ENCODE measurements at regions not wholly inside any gene's neighbourhood (a gene's known extent, or its start where the extent isn't known, plus 50 kb on each side); places are given as distances from the start of the nearest gene placed in this dataset.

DNA sequence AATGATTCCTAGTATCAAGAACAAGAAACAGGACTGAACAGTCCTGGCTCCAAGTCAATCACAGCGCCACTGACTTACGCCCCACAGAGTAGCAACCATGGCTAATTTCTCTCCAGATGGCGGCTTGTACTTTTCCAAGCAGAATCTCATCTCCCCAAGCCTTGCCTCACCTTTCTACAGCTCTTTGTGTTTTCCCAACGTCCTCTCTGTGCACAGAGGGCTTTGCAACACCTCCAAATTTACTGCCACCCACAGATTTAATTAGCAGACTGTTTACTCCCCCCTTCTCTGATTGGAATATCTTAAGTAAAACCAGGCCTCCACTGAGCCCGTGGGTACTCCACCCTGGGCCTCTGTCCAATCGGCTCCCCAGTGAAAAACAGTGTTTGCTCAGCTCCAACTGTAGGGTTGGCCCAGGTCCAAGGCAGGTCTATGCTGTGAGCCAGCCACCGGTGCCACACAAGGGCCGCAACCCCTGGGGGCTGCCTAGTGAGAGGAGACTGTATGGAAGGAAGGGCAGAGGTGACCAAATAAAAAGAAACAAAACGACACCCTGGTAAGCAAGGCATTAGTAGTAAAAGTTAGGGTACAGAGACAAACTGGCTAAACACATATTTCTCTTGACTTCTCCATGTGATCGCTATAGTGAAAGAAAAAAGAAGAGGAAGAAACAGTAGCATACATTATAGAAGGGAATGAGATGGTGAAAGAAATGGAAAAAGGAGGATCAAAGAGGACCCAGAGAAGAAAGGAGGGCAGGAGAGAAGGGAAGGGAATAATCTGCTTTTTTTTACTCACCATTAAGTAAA, 128.4 kb upstream of the SOD1 start (continued):
- TF ChIP-seq EWSR1 (IDR thresholded peaks at IDR 0.05; ENCODE audit: borderline replicate concordance, low read depth, partially characterized antibody) = no peak

DNA sequence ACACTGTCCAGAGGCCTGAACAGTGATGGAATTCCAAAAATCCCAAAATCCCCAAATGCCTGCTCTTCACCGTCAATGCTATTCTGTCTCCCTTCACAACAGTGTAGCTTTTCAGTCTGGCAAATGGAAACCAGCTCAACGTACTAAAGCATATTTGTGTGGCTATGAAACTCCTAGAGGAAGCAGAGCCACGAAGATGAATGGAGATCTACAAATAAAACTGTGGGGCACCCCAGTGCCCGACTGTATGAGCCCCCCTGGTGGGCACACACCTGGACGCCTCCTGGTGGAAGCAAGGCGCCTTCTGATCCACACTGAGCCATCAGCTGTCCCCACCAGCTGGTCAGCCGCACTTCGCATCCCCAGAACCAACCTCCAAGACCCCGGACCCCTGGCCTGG, 129.1 kb upstream of the SOD1 start:
- Histone ChIP-seq H3K4me2 (ENCODE audit: insufficient read depth, low read length) (no peak overlapping the region), H3K9me3 (replicated peaks; ENCODE audit: control insufficient read depth, insufficient read depth, low read depth, low read length) (no peaks in the 10 kb centered on the region), H3K36me3 (ENCODE audit: control insufficient read depth, insufficient read depth, low read length) (no peaks in the 10 kb centered on the region), H3K4me3 (no peak overlapping the region), H3K27me3 (ENCODE audit: control insufficient read depth in 2 of 2, insufficient read depth in 2 of 2, low read length in 2 of 2) (peaks cover 0 to 29% of the 10 kb centered on the region in 2 experiments; a peak in 3 of 5 replicates), H3K27ac (ENCODE audit: extremely low read depth, low read depth, low read length) (no peak overlapping the region), H3K79me2 (ENCODE audit: control insufficient read depth, insufficient read depth, low read length) (no peaks in the 10 kb centered on the region), H4K20me1 (replicated peaks; ENCODE audit: control insufficient read depth, insufficient read depth, low read length) (no peaks in the 10 kb centered on the region; the same call in 1 of the 2 replicates), H2AFZ (ENCODE audit: low read depth, low read length) (no peak overlapping the region), H3K9ac (ENCODE audit: insufficient read depth in 1 of 2, low read depth in 2 of 2, low read length in 2 of 2) (no peak overlapping the region; a peak in 1 of 4 replicates), H3K4me1 (replicated peaks in 1 of 2; ENCODE audit: control insufficient read depth in 2 of 2, insufficient read depth in 2 of 2, low read length in 2 of 2) (no peaks in the 10 kb centered on the region), H3K9me1 (ENCODE audit: control insufficient read depth, insufficient read depth, low read length) (no peaks in the 10 kb centered on the region)
- DNase-seq (ENCODE audit: extremely low read depth in 1 of 4, low spot score in 3 of 4) = no peak
- BruUV-seq (replicated peaks) = no TSS peak
- POLR2A ChIA-PET = no interaction called here
- TF ChIP-seq CTCFL (IDR thresholded peaks at IDR 0.05; ENCODE audit: borderline replicate concordance, insufficient read depth, low read depth, low read length, poor library complexity, severe bottlenecking) (peak; percentile 15), NR4A1 (CRISPR knock-in tag; IDR thresholded peaks at IDR 0.05) (no peak), NR4A1 (tag; IDR thresholded peaks at IDR 0.05) (no peak), CTCF (IDR thresholded peaks at IDR 0.05 in 2 of 3, conservative IDR thresholded peaks at IDR 0.05 in 1 of 3; ENCODE audit: insufficient read depth in 2 of 3, low read depth in 1 of 3, low read length in 3 of 3) (0 out of 6 replicates have a peak, but pooled peaks of 1 of the 3 experiments have one; percentile 8)
- ATAC-seq = no peak
- in situ Hi-C loops (cut with MboI) = no loop called here
- CTCF ChIA-PET (ENCODE audit: low intra/inter-chr PET ratio) = no interaction called here
- FAIRE-seq = no peak
- intact Hi-C loops (cut with micrococcal nuclease) = no loop called here
- WGBS (ENCODE audit: insufficient coverage, low coverage, missing lambda C conversion rate) = under 1% methylated on average over 9 of the region's 9 CpGs
